ENCODE measurements at regions not wholly inside any gene's neighbourhood (a gene's known extent, or its start where the extent isn't known, plus 50 kb on each side); places are given as distances from the start of the nearest gene placed in this dataset.

- Histone ChIP-seq H3K27me3 (replicated peaks; ENCODE audit: insufficient read depth, low read length) (0 out of 2 replicates have a peak, but pooled peaks cover 9% of the 10 kb centered on the region), H2AFZ (ENCODE audit: low read length) (no peak overlapping the region), H3K9ac (ENCODE audit: low read length) (no peak overlapping the region), H4K20me1 (ENCODE audit: insufficient read depth, low read length) (no peaks in the 10 kb centered on the region), H3K4me1 (ENCODE audit: low read length) (peaks cover 4% of the 10 kb centered on the region), H3K4me2 (ENCODE audit: low read depth, low read length) (no peak overlapping the region), H3K9me2 (replicated peaks; ENCODE audit: insufficient read depth, low read length) (no peaks in the 10 kb centered on the region), H3K9me3 (replicated peaks; ENCODE audit: insufficient read depth, low read length) (no peaks in the 10 kb centered on the region), H3F3A (ENCODE audit: insufficient read depth, low read length) (no peaks in the 10 kb centered on the region), H3K36me3 (replicated peaks; ENCODE audit: insufficient read depth, low read length) (no peaks in the 10 kb centered on the region), H3K4me3 (ENCODE audit: low read length) (no peak overlapping the region), H3K79me2 (ENCODE audit: low read length) (no peaks in the 10 kb centered on the region), H3K27ac (ENCODE audit: low read length) (no peak overlapping the region)
- TF ChIP-seq EZH2 (optimal IDR thresholded peaks at IDR 0.05; ENCODE audit: low read depth, low read length), result no peak
- peak; percentile 52 for DNase-seq
Observed at GRCh38 chr2:41836948-41837347, 210.9 kb upstream of the PKDCC start.

GRCh38 chr2:41837610-41838009, 210.2 kb upstream of the PKDCC start:
- no peak overlapping the region for H3K4me3 ChIP-seq (ENCODE audit: low read length)
- H3F3A ChIP-seq (ENCODE audit: insufficient read depth, low read length), result no peaks in the 10 kb centered on the region
- 0 out of 2 replicates have a peak, but pooled peaks cover 9% of the 10 kb centered on the region for H3K27me3 ChIP-seq (replicated peaks; ENCODE audit: insufficient read depth, low read length)
- H3K27ac ChIP-seq (ENCODE audit: low read length), result no peak overlapping the region
- DNase-seq, result no peak
- H3K9ac ChIP-seq (ENCODE audit: low read length), result no peak overlapping the region
- no peaks in the 10 kb centered on the region for H3K36me3 ChIP-seq (replicated peaks; ENCODE audit: insufficient read depth, low read length)
- no peak for TF ChIP-seq EZH2 (optimal IDR thresholded peaks at IDR 0.05; ENCODE audit: low read depth, low read length)
- no peaks in the 10 kb centered on the region for H4K20me1 ChIP-seq (ENCODE audit: insufficient read depth, low read length)
- no peaks in the 10 kb centered on the region for H3K9me2 ChIP-seq (replicated peaks; ENCODE audit: insufficient read depth, low read length)
- no peak overlapping the region for H2AFZ ChIP-seq (ENCODE audit: low read length)
- no peaks in the 10 kb centered on the region for H3K9me3 ChIP-seq (replicated peaks; ENCODE audit: insufficient read depth, low read length)
- H3K4me2 ChIP-seq (ENCODE audit: low read depth, low read length), result no peak overlapping the region
- peaks cover 4% of the 10 kb centered on the region for H3K4me1 ChIP-seq (ENCODE audit: low read length)
- H3K79me2 ChIP-seq (ENCODE audit: low read length), result no peaks in the 10 kb centered on the region

GRCh38 chr2:41840702-41841551, 206.9 kb upstream of the PKDCC start:
- DNase-seq, result peak; percentile 98
- H3K79me2 ChIP-seq (ENCODE audit: low read length), result no peaks in the 10 kb centered on the region
- peaks cover 4% of the 10 kb centered on the region for H3K4me1 ChIP-seq (ENCODE audit: low read length)
- H3K9ac ChIP-seq (ENCODE audit: low read length), result peak overlapping the region; percentile 64
- H3K4me3 ChIP-seq (ENCODE audit: low read length), result peak overlapping the region; percentile 88
- H3F3A ChIP-seq (ENCODE audit: insufficient read depth, low read length), result no peaks in the 10 kb centered on the region
- no peak for TF ChIP-seq EZH2phosphoT487 (IDR thresholded peaks at IDR 0.05; ENCODE audit: low read length)
- no peak for TF ChIP-seq EZH2 (optimal IDR thresholded peaks at IDR 0.05; ENCODE audit: low read depth, low read length)
- TF ChIP-seq CTCF (IDR thresholded peaks at IDR 0.05; ENCODE audit: low read length), result peak; percentile 98
- H2AFZ ChIP-seq (ENCODE audit: low read length), result peak overlapping the region; percentile 97
- H3K27ac ChIP-seq (ENCODE audit: low read length), result peak overlapping the region; percentile 14; the same call in 1 of the 2 replicates
- no peaks in the 10 kb centered on the region for H3K9me3 ChIP-seq (replicated peaks; ENCODE audit: insufficient read depth, low read length)
- peak overlapping the region; percentile 92 for H3K4me2 ChIP-seq (ENCODE audit: low read depth, low read length)
- H4K20me1 ChIP-seq (ENCODE audit: insufficient read depth, low read length), result no peaks in the 10 kb centered on the region
- no peaks in the 10 kb centered on the region for H3K9me2 ChIP-seq (replicated peaks; ENCODE audit: insufficient read depth, low read length)
- H3K27me3 ChIP-seq (replicated peaks; ENCODE audit: insufficient read depth, low read length), result peaks cover 22% of the 10 kb centered on the region; the same call in 1 of the 2 replicates
- no peaks in the 10 kb centered on the region for H3K36me3 ChIP-seq (replicated peaks; ENCODE audit: insufficient read depth, low read length)

- H3K36me3 ChIP-seq (replicated peaks; ENCODE audit: insufficient read depth, low read length), result no peaks in the 10 kb centered on the region
- peaks cover 13% of the 10 kb centered on the region; the same call in 1 of the 2 replicates for H3K27me3 ChIP-seq (replicated peaks; ENCODE audit: insufficient read depth, low read length)
- no peaks in the 10 kb centered on the region for H3K9me2 ChIP-seq (replicated peaks; ENCODE audit: insufficient read depth, low read length)
- TF ChIP-seq EZH2 (optimal IDR thresholded peaks at IDR 0.05; ENCODE audit: low read depth, low read length), result no peak
- TF ChIP-seq CTCF (IDR thresholded peaks at IDR 0.05; ENCODE audit: low read length), result no peak
- TF ChIP-seq EZH2phosphoT487 (IDR thresholded peaks at IDR 0.05; ENCODE audit: low read length), result no peak
- no peak overlapping the region for H3K27ac ChIP-seq (ENCODE audit: low read length)
- H3K79me2 ChIP-seq (ENCODE audit: low read length), result no peaks in the 10 kb centered on the region
- no peak overlapping the region for H3K9ac ChIP-seq (ENCODE audit: low read length)
- H3K4me1 ChIP-seq (ENCODE audit: low read length), result no peaks in the 10 kb centered on the region
- no peaks in the 10 kb centered on the region for H4K20me1 ChIP-seq (ENCODE audit: insufficient read depth, low read length)
- no peak overlapping the region for H2AFZ ChIP-seq (ENCODE audit: low read length)
- no peak for DNase-seq
- H3K9me3 ChIP-seq (replicated peaks; ENCODE audit: insufficient read depth, low read length), result no peaks in the 10 kb centered on the region
- no peak overlapping the region for H3K4me2 ChIP-seq (ENCODE audit: low read depth, low read length)
- no peaks in the 10 kb centered on the region for H3F3A ChIP-seq (ENCODE audit: insufficient read depth, low read length)
- H3K4me3 ChIP-seq (ENCODE audit: low read length), result no peak overlapping the region
Observed at GRCh38 chr2:41846962-41847361, 200.9 kb upstream of the PKDCC start.

Data from MM.1S (cell line).